GM12864 (cell line): ENCODE measurements at regions not wholly inside any gene's neighbourhood (a gene's known extent, or its start where the extent isn't known, plus 50 kb on each side); places are given as distances from the start of the nearest gene placed in this dataset.
A peak's percentile ranks its signal among the peaks of the same experiment; 100 is the strongest.

ENCODE experiments used
- DNase-seq: peaks from one replicate; pipeline ENCODE4 v3.0.0-alpha.2; 2011; ENCODE audit warnings: low read depth
- H3K4me3 ChIP-seq: 2 replicates; pipeline ENCODE4 v1.5.1; 2011; ENCODE audit warnings: mild to moderate bottlenecking, low read depth, low read length, control low read depth
- CTCF ChIP-seq: IDR thresholded peaks from 2 replicates; pipeline ENCODE4 v1.5.1; 2011; ENCODE audit warnings: low read depth, mild to moderate bottlenecking, moderate library complexity, low read length, control low read depth, inconsistent platforms; ENCODE audit errors: missing control alignments

- H3K4me3 ChIP-seq, result peak overlapping the region; percentile 1; the same call in 1 of the 2 replicates
- no peak for DNase-seq
- no peak for TF ChIP-seq CTCF
Observed at GRCh38 chr5:124655921-124656511, 90.4 kb downstream of the ZNF608 start.

- no peak for DNase-seq
- TF ChIP-seq CTCF, result no peak
- no peak overlapping the region; the same call in 1 of the 2 replicates for H3K4me3 ChIP-seq
Observed at GRCh38 chr5:124655251-124655917, 91.1 kb downstream of the ZNF608 start.

- H3K4me3 ChIP-seq, result no peak overlapping the region
- TF ChIP-seq CTCF, result no peak
- DNase-seq, result no peak
Observed at GRCh38 chr5:124654418-124654817, 92.0 kb downstream of the ZNF608 start.

- no peak for TF ChIP-seq CTCF
- no peak overlapping the region for H3K4me3 ChIP-seq
- no peak for DNase-seq
Observed at GRCh38 chr5:124653666-124654065, 92.8 kb downstream of the ZNF608 start.

- no peak overlapping the region for H3K4me3 ChIP-seq
- DNase-seq, result no peak
- TF ChIP-seq CTCF, result no peak
Observed at GRCh38 chr5:124652892-124653441, 93.5 kb downstream of the ZNF608 start.

GRCh38 chr5:124652514-124652819 lies 94.0 kb downstream of the ZNF608 start:
- H3K4me3 ChIP-seq, result no peak overlapping the region
- no peak for DNase-seq
- no peak for TF ChIP-seq CTCF
